ENCODE measurements at regions not wholly inside any gene's neighbourhood (a gene's known extent, or its start where the extent isn't known, plus 50 kb on each side); places are given as distances from the start of the nearest gene placed in this dataset.

- TF ChIP-seq RNF2 (IDR thresholded peaks at IDR 0.05; ENCODE audit: borderline replicate concordance, low read depth, low read length, missing control alignments, poor library complexity, severe bottlenecking): no peak
- no peak for TF ChIP-seq TCF12 (IDR thresholded peaks at IDR 0.05; ENCODE audit: low read depth, low read length)
Observed at GRCh38 chr5:17103461-17103860, 114.0 kb upstream of the BASP1 start (continued).

All from H1 (cell line).